GM18870 (cell line): ENCODE measurements at regions not wholly inside any gene's neighbourhood (a gene's known extent, or its start where the extent isn't known, plus 50 kb on each side); places are given as distances from the start of the nearest gene placed in this dataset.

Experiments
- ATAC-seq: cut with Tn5 transposase; IDR thresholded peaks from one replicate; pipeline ENCODE4 v1.9.1; 2021; ENCODE audit warnings: moderate library complexity; ENCODE audit not compliant: unreplicated experiment

DNA sequence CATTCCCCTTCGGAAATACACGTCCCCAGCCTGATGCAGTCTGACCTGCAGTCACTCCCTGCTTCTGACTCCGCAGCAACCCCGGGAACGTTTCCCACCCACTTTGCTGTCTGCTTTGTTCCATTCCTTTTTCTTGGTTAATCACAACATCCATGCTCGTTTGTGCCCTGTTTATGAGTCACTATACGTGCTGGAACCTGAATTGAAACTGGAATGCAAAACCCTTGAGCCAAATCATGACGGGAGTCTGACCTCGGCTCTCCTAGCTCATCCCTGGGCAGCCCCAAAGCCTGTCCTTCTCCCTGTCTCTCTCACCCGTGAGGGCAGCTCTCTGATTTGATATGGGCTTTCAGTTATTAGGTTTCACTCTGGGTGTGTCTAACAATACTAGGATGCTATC is 57.1 kb upstream of the RNF152 start:
- no peak for ATAC-seq

DNA sequence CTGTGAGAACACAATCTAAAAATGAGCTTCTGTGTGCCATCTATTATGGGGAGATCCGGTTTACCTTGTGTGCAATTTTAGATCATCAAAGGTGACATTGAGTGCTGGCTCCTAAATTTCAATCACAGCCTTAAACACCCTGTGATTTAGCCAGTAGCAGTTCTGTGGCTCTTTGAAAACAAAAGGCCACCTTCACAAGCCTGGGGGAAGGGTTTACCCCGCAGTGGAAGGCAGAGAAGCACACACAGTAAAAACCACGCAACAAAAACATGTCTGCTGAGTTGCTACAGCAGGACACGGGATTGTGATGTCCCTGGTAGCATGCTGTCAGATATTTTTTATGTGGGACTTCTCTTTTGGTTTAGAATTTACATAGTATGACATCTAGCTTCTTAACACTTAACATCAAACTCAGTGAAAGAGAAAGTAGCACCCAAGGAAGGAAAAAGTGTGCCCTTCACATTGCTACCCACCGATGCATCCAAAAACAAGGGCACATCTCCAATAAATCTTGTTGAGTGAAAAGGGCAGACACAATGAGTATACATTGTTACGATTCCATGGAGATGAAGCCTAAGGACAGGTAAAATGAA is 56.1 kb upstream of the RNF152 start:
- no peak for ATAC-seq

GRCh38 chr18:61948281-61948741 is 55.5 kb upstream of the RNF152 start:
- no peak for ATAC-seq

GRCh38 chr18:61946449-61946848 is 53.6 kb upstream of the RNF152 start:
- ATAC-seq = no peak

DNA sequence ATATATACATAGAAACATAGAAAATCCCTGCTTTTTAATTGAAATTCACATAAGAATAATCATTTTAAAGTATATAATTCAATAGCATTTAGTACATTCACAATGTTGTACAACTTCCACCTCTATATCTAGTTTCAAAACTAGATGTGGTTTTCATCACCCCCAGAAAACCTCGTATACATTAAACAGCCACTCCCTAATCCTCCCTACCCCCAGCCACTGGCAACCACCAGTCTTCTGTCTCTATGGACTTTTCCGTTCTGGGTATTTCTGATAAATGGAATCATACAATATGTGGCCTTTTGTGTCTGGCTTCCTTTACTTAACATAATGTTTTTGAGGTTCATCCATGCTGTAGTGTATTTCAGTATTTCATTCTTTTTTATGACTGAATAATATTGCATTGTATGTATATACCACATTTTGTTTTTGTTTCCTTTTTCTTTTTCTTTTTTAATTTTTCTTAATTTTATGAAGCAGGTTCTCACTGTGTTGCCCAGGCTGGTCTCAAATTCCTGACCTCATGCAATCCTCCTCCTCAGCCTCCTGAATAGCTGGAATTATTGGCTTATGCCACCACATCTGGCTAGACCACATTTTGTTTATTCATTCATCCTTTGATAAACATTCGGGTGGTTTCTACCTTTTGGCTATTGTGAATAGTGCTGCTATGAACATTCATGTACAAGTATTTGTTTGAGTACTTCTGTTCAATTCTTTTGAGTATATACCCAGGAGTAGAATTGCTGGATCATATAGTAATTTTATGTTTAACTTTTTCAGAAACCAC is 50.6 kb upstream of the RNF152 start:
- ATAC-seq = no peak
